ENCODE measurements at regions not wholly inside any gene's neighbourhood (a gene's known extent, or its start where the extent isn't known, plus 50 kb on each side); places are given as distances from the start of the nearest gene placed in this dataset.
"Not testable (repeated sequence)": the region's sequence is repeated elsewhere in the genome, so short reads cannot be mapped to it uniquely, and the experiment has no call there.

DNA sequence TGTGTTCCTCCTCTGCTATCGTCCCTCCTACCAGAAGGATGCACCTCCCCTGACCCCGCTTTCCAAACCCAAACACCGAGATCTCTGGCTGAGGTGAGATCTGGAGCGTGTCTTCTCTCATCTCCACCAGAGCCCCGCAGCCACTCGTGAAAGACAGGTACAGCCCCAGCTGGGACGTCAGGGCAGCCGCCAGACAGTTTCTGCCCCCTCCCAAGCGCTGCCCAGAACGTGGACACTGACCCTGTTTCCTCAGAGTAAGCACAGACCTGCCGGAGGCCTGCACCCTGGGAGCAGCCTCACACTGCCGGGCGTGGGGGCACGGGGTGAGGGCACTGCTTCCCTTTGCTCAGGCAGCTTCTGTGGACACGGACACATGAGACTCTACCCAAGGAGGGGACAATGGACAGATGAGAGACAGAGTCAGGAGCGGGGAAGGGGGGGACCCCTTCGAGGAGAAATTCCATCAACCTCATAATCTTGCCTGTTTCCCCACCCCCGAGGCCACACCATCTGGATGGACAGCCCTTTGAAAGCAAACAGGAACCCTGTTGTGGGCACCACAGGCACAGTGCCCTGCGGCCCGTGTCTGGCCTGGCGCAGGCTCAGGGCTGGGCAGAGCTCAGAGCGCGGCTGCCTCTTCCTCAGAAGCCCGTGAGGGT, 210.6 kb downstream of the DLL1 start:
- no peak for ATAC-seq

DNA sequence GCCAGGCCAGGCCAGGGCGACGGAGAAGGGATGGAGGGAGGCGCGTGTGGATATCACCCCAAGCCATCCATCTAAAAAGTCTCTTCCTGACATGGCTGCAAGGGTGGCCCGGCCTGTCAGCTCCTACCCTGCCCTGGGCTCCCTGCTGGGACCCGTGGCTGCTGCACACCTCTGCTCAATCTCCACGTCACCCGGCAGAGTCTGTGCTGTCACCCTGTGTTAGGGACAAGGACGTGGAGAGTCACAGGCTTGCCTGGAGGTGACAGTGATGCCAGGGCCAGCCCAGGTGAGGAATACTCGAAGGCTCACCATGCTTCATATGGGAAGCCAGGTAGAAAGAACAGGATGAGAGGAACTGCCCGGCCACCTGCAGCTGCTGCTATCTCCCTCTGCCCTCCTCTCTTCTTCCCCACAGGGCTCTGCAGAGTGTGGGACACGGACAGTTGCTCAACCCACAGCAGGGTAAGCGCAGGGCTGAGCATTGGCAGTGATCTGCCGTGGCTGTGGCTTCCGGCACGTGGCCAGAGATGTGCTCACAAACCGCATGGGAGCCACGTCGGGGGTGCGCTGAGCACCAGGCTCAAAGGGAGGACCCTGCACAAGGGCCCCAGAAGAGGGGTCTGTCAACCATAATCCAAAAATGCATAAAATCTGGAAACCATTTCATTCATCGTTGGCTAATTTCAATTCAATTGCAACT, 214.3 kb downstream of the DLL1 start:
- ATAC-seq, result no peak

DNA sequence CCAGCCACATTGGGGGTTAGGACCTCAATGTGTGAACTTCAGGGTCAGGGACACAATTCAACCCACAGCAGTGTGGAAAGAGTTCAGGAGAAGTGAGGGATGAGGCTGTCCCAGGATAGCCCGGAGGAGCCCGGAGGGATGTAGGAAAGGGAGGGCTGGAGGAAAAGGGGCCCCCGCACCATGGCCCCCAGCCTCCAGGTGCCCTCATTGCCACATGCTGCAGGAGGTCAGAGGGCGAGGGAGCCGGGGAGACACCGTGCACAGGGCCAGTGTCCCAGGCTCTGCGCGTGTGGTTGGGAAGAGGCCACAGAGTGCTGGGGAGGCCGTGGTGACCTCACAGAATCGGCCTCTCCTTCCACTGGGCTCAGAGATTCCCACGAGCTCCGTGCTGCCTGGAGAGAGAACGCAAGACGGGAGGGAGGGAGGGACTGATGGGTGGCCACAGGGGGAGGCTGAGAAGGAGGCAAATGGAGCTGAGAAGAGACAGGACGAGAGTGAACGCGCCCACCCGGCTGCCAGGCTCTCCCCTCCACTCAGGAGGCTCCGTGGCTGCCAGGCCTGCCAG, 215.1 kb downstream of the DLL1 start:
- no peak for ATAC-seq

DNA sequence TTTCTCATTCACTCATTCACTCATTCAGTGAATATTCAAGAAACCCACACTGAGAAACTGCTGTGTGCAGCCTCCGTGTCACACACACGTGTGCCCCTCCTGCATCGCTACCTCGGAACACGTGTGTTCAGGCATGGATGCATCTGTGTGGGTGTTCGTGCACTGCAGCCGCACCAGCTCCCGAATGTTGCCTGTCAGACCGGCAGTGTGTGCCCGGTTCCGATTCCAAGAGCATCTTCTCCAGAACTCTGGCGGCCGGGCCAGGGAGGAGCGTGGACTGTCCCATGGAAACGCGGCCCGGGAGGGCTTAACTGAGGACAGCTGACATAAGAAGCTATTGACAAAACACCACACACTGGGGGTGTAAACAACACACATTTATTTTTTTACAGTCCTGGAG, 216.0 kb downstream of the DLL1 start:
- no peak for ATAC-seq

DNA sequence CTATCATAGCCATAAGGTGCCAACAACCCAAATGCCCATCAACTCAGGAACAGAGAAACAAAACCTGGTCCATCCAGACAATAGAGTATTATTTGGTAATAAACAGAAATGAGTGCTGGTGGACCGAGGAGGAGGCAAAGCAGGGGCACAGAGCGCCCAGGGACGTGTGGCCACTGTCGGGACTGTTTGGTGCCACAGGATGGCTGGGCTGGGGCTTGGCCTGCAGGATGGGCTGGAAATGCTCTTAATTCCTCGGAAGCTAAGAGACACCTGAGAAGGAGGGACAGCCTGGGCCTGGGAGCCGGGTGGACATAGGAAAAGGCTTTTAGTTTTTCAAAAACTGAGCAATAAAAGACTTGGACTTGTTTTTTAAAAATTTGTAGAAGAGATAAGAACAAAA, 216.4 kb downstream of the DLL1 start:
- no peak for ATAC-seq

DNA sequence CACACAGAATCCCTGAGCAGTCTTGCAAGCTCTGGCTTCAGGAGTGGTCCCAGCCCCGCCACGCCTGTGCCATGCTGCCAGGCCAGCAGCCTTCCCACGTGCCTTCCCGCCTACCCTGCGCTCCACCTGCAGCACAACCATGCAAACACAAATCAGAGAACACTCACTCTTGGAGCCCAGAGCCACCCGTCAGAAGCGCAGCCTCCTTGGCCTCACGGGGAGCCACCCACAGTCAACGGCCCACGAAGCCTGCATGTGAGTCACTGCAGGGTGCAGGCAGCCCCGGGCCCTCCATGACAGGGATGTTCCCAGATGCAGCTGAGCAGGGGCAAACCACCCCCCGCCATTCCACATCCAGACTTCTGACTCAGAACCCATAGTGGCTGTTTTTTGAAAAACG, 217.0 kb downstream of the DLL1 start:
- ATAC-seq, result no peak

DNA sequence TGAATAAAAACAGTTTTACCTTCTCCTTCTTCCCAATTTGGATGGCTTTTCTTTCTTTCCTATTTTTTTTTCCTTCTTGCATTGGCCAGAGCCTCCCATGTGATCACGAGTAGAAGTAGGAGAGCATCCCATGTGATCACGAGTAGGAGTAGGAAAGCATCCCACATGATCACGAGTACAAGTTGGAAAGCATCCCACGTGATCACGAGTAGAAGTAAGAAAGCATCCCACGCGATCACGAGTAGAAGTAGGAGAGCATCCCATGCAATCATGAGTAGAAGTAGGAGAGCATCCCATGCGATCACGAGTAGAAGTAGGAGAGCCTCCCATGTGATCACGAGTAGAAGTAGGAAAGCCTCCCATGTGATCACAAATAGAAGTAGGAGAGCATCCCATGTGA, 218.6 kb downstream of the DLL1 start:
- ATAC-seq, result no peak

DNA sequence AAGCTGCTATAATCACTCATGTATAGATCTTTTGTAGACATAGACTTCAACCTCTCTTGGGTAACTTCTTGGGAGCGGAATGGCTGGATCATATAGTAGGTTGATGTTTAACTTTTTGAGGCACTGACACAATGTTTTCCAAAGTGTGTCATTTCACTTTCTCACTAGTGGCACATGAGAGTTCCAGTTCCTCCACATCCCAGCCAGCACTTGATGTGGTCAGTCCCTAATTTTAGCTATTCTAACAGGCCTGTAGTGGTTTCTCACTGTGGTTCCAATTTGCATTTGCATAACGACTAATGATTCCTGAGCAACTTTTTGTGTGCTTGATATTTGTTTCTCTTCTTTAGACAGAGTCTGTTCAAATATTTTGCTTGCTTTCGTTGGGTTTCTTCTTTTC, 221.3 kb downstream of the DLL1 start:
- ATAC-seq, result no peak

DNA sequence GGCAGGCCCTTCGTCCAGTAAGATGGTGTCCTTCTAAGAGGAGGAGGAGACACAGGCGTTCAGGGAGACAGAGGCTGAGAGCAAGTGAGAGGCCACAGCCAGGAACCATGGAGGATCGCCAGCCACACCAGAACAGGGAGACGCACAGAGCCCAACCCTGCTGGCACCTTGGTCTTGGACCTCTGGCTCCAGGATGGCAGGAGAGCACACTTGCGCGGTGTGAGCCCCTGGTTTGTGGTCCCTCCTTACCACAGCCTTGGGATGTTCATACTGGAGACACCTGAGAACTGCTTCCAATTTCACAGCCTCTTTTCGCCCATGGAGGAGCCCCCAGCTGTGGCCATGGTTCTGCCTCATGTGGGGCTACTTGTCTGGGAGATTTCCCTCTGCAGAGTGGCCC, 222.4 kb downstream of the DLL1 start:
- no peak for ATAC-seq

DNA sequence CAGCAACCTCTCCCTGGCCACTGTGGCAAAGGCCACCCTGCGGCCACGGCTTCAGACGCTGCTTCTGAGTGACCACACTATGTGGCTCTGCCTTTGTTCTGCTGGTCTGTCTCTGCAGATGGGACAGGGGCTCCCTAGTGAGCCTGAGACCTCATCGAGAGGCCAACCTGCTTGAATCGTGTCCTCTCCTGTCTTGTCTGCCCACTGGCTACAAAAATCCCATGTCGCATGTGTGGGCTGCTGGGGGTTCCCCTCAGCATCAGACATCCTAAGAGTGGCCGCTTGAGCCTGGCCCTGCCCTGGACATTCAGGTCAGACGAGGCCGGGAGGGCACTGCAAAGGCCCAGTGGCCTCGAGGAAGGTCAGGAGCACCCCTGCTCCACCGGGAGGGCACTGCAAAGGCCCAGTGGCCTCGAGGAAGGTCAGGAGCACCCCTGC, 222.9 kb downstream of the DLL1 start:
- ATAC-seq, result no peak

DNA sequence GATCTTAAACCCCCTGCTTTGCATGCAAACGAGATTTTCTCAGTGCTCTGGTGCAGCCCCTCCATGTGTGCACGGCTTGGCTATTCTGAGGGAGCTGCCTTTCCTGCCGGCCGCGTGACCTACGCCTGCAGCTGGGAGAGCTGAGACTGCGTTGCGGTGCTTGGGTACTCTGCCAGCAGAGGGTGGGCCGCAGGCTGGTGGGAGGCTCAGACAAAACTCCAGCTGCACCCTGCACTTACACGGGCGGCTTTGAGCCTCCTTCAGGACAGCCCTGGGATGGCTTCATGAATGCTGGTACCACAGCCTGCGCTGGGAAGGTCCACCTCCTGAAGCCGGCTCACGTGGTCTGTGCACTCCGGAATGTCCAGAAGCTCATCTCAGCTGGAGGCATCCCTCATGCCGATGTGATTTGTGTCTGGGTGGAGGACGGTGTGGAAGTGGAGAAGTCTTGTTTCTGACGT, 223.7 kb downstream of the DLL1 start:
- no peak for ATAC-seq

DNA sequence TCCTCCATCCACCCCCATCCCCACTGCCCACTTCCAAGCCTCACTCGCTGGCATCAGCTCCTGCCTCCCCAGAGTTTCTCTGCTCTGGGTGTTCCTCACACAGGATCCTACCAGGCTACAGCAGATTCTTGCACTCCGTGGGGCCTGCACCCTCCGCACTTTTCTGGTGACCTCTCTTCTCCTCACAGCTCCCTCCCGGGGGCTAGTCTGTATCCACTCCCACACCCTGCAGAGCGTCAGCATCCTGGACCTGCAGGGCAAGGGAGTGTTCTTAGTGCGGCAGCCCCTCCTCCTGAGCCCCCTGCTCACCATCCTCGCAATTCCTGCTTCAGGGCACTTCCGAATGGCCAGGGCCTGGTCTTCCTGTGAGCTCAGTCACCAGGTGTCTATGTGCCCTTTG, 224.2 kb downstream of the DLL1 start:
- ATAC-seq, result no peak

DNA sequence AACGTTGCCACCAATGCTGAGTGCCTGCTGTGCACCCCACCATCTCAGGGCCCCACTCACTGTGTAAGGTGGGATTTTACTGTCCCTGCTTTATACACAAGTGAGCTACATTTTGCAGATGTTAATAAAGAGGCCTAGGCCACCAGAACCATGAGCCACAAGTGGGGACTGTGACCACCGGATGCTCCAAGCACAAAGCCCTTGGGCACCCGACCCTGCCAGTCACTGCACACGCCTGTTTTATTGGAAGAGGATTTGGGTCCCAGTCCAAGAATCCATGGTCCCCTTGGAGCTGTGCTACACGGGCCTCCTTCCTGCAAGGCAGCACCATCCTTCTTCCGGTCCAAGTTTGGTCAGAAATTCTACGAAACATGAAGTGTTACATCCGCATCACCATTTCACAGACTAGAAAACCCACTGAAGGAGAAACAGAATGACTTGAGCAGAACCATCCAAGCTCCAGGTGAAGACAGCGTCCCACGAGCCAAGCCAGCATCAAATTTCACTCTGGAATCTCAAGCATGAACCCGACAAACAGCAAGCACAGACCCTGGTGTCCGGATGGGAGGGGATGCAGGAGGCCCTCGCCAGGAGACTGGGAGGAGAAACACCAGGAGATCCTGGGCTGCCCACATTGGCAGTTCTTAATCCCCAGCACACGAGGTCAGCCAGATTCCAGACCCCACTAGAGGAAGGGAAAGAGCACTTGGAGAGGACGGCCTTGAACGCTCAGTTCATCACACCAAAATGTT, 226.9 kb downstream of the DLL1 start:
- ATAC-seq, result no peak

DNA sequence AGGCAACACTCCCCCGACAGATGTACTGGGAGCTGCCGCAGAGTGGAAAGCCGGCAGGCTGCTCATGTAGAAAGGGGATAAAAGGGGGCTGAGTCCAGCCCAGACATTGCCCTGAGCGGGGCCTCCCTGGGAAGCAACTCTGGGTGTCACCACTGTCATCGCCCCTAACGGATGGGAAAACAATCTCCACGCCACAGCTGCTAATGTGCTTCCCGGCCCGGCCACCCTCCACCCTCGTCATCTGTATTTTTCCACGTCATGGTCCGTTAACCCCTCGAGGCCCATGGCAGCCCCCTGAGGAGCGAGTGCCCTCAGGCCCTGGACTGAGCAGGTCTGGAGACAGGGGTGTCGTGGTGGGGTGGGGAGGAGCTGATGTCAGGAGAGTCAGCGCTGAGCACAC, 227.4 kb downstream of the DLL1 start:
- ATAC-seq, result no peak

DNA sequence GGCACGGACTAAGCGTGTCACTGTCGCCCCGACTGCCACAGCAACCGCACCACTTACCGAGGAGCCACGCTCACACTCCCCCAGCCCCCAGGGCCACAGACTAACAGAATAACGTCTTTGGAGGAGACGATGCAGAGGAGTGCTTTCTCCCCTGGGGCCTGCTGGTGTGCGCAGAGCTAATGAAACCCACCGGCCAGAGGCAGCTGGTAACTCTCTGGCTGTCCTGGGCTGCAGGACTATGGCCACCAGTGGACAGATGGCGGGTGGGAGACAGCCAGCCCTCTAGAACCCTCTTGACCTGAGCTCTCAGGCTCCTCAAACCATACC, 228.0 kb downstream of the DLL1 start:
- no peak for ATAC-seq

DNA sequence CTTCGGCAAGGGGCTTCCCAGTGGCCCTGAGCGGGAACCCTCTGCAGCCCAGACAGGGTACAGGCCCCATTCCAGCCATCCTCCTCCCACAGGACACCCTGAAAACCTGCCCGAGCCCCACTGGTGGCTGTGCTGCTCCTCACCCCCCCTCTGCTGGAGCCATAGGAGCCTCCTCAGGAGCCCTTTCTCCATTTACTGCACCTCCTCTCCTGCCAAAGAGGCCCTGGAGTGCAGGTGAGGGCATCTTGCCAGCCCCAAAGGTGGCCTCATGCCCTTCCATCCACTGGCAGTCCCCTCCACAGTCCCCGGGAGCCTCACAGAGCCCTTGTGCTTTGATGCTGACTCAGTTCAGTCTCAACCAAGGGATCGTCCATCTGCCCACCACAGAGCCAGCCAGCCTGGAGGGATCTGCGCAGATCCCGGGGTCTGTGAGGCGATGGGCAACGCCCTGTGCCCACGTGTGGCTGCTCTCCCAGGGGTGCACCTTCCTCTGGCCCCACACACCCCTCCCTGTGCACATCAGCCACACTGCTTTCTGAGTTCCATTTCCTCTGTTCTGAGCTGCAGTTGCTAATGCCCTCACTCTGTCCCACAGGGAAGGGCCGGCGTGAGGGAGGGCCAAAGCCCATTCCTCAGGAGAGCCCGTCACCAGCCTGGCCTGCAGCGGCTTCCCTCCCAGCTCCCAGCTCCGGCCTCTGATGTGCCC, 228.5 kb downstream of the DLL1 start:
- no peak for ATAC-seq

DNA sequence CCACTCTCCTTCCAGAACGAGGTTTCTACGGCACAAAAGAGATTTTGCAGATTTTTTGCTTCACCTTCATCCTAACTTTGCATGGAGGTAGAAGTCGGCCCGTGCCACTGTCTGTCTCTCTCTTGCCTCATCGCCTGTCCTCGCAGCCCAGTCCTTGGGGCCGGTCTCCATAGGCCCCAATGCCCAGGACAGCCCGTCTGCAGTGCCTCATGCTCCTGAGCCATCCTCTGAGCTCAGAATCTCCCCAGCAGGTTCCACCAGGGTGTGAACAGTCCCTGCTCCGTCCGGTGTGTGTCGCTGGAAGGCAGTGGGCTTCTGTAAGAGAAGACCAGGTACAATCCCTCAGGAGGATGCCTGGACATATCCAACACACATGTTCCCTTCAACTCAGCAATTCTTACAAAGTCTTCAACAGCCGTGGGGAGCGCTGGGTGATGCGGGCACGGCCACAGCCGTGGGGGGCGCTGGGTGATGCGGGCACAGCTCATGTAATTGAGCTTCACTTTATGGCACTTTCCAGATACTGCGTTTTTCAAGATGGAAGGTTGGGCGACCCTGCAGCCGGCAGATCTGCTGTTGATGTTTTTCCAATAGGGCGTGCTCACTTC, 231.9 kb downstream of the DLL1 start:
- ATAC-seq, result no peak

DNA sequence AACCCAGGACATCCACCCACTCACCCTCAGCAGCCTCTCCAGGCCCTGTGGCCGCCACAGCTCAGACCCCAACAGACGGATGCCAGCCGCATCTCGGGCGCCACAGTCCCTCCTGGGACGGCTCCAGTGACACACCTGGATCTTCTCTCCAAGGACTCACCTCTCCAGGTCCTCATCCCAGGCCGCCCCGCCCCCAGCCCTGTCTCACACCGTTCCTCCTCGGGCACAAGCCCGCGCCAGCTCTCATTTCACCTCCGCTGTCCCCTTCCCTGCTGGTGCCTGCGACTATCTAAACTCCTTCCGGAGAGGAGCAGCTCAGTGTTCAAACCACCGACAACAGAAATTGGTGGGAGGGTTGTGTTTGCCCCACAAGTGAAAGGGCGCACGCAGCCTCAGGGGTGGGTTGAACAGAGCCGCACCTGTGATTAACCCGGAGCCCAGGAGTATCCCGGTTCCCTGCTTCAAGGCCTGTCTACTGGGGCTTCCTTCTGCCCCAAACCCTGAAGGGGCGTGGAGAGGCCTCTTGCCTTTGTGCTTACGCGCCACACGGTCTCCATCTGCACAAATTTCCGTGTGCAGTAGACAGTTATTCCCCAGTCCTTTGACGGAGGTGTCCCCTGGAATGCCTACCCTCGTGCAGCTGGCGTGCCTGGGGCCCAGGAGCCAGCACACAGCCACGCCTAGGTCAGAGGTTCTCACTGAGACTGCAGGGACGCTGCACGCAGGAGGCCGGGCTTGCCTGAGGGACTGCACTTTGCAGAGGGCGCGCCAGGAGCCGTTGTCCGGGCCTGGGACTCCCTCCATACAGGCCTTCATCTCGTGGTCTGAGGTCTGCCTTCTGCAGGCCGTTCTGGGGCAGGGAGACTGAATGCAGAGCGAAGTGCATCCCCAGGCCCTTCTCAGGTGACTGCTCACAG, 232.7 kb downstream of the DLL1 start:
- no peak for ATAC-seq

DNA sequence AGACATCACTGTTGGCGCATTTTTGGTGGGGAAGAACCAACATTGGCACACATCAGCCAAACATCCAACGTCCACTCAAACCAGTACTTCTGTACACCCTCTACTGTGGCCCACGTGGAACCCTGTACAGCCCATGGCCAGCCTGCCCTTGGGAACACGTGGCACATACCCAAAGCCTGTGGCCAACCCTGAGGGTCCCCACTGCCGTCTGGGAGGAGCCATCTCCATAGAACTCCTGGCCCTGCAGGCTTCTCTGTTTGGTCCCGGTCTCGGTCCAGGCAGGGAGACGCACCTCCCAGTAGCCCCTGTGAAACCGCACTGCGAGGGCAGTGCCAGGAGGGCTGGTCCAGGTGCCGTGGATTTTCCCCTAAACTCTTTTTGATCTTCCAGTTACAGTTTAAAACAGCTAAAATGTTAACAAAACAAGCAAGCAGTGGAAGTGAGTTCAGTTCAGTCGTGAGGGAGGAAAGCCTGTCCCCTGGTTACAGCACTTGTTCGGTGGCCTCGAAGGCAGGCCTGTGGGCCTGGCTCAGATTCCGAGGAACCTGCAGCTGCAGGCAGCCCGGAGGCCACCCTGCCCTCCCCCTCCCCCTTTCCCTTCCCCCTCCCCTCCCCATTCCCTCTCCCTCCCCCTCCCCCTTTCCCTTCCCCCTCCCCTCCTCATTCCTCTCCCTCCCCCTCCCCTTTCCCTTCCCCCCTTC, 233.7 kb downstream of the DLL1 start:
- no peak for ATAC-seq

DNA sequence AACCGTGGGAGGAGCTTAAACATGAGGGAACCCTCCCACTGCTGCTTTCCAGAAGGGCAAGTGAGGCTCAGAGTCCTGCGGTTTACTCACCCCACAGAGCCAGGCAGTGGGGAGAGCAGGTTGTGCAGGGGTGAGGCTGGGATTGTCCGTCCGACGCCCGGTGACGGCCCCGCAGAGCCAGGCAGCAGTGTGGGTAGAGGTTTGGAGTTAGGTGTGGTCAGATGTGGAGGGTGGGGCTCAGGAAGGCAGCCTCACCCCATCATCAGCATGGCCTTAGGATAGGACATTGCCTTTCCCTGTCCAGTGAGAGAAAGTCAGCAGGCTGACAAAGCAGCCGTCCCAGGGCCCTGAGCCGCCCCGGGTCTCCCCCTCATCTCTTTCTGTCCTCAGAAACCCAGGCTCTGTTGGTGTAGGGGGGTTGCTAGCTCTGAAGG, 234.6 kb downstream of the DLL1 start:
- no peak for ATAC-seq

DNA sequence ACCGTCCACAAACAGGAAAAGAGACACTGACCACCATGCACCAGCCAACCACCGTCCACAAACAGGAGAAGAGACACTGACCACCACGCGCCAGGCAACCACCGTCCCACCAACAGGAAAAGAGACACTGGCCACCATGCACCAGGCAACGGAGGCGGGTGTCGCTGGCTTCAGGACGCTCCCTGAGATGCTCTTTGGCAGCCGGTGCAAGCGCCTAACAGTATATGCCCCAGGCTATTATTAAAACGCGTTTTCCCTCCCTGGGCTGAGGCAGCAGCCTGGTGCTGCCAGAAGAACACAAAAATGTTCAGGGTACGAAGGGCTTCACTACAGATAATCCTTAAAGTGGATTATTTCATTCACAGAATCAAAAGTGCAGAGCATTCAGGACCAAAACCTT, 235.1 kb downstream of the DLL1 start:
- not testable (repeated sequence) for ATAC-seq

All from esophagus mucosa (tissue), 1 donor.